ENCODE measurements at regions not wholly inside any gene's neighbourhood (a gene's known extent, or its start where the extent isn't known, plus 50 kb on each side); places are given as distances from the start of the nearest gene placed in this dataset.

DNA sequence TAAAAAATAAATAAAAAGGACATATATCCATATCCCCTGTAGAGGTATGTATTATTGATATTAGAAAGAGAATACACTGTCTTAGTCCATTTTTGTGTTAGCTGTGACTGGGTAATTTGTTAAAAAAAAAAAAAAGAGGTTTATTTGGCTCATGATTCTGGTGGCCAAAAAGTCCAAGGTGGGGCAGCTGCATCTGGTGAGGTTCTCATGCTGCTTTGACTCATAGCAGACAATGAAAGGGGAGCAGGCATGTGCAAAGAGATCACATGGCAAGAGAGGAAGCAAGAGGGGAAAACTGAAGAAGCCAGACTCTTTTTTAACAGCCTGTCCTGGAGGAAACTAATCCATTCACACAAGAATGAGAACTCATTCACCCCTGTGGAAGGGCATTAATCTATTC is 101.6 kb upstream of the MAP4K3 start:
- DNase-seq, result no peak

GRCh38 chr2:39540414-39540813 is 103.3 kb upstream of the MAP4K3 start:
- no peak for DNase-seq

DNA sequence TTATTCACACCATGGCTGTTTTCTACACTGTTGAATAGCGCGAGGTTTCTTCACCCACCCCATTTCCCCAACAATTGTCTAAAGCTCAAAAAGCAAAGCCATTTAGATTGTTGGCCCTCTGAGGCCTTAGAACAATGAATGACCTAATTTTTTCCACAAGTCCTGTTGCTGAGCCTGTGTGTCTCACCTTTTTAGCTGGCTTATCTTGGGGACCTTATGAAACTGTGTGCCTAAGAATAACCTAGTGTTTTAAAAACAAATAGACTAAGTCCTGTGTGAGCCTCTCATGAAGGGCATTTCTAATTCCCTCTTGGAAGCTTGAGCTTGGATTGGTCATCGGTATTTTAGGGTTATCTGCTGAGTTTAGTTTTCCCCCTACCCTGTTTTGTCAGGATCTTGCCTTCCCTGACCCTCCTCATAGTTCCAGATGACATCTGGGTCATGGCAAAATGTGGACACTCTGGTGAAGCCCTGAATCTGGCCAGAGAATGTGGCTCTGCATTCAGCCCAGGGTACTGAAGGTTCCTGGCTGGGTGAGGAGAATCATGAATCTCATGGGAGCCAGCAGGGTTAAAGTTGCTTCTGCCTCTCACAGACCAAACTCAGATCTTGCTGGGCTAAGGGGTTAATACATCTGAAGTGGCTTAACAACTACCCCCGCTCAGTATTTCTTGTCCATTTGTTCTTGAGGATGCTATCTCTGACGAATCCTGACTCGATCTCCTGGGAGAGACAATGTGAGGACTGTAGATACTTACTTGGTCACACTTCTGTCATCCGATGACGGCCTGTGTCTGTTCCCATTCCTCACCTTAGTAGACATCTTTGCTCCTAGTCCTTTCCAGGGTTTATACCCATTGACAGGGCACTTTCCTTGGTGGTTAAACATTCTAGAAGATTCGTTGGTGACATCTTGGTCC is 104.2 kb upstream of the MAP4K3 start:
- no peak for DNase-seq

DNA sequence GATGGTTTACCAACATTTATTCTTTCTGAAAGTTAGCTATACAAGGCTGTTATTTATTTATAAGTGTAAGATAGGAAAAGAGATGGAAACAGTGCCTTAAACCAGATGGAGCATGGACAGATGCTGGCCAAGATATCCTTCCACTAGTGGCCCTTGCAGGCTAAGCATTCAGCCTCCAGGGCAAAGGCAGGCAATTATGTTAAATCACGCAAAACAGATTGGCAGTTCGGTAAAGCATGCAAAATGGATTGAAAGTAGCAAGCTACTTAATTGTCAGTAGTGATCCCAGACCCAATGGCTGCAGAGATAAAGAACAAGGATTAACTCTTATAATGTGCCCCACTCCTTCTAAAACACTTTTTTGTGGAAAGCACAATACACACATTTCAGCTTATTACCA is 105.4 kb upstream of the MAP4K3 start:
- DNase-seq, result no peak

- DNase-seq, result no peak
These were observed 108.9 kb upstream of the MAP4K3 start for GRCh38 chr2:39545957-39546356.

- no peak for DNase-seq
These were observed 109.3 kb upstream of the MAP4K3 start for GRCh38 chr2:39546409-39546808.

DNA sequence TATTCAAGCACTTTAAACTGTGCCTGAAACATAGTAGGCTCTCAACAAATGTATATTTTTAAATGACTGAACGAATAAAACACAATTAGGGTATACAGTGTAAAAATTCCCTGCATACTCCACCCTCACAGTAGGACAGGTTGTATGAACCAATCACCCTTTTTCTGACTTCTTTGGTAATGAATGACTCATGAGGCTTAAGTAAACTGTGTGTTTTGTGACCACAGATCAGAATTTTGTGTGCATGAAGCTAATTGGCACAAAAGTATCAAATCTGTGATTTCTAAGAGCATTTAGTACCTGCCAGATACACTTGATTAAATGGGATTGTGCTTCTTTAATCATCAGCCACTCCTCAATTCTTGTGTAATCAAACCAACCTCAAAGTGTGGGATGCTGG is 109.9 kb upstream of the MAP4K3 start:
- DNase-seq, result no peak

DNA sequence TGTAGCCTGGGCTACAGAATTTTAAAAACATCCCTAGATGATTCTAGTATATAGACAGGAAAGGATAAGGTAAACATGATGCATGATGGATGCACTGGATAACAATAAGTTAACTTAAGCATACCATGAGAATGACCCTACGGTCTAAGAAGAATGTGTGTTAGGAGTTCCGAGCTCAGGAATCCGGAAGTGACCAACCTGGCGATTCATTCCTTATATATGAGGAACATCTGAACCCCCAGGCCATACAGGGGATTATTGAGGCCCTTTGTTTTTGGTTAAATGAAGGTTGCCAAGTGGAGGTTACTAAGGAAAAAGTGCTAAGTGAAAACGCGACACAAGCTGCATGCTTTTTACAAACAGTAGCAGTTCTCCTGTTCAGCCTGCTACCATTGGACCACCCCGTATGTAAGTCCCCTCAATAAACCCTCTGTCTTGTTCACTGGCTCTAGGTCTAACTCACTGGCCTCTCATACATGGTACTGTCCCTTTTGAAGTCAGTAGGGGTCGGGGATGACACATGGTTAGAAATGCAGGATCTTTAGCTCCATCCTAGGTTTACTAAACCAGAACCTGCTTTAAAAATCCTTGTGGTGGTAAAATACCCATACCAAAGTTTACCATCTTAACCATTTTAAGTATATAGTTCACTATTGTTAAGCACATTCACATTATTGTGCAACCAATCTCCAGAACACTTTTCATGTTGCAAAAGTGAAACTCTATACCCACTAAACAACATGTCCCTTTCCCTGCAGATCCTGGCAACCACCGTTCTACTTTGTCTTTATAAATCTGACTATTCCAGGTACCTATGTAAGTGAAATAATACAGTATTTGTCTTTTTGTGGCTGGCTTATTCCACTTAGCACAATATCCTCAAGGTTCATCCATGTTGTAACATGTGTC is 111.0 kb upstream of the MAP4K3 start:
- DNase-seq, result no peak

DNA sequence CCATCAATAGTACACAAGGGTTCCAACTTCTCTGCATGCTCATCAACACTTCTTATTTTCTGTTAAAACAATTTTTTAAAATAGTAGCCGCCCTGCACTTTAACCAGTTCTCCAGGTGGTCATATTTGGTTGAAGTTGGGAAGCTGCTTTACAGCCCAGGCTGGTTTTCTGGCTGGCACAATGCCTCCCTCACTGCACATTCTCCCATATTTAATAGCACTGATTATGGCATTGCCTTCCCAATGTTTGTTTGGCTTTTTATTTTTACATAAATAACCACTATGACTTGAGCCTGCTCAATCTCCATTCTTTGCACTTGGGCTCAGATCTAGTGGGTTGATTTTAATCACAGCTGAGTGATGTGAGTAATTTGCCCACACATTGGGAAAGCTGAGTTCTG is 111.9 kb upstream of the MAP4K3 start:
- DNase-seq, result no peak

DNA sequence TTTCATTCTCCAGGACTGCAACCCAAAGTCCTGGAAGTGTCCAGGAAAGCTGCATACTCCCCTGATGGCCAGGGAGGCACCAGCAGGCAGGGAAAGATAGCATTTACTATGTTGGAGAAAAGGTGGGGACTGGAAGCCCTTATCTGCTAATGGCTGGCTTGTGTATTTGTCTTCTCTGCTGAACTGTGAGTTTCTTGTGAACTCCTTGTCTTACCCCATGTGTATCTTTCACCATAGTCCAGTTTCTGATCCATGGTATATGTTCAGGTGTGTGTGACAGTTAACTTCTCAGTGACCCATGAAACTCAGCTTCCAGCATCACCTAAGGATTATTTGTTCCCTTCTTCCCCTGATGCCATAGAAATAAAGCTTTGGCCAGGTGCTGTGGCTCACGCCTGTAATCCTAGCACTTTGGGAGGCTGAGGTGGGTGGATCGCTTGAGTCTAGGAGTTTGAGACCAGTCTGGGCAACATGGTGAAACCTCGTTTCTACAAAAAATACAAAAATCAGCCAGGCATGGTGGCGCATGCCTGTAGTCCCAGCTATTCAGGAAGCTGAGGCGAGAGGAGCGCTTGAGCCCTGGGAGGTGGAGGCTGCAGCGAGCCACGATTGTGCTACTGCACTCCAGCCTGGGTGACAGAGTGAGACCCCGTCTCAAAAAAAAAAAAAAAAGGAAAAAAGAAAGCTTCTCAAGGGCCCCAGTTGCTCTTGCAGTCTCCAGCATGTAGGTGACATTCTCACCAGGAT is 112.8 kb upstream of the MAP4K3 start:
- DNase-seq, result peak; percentile 16

GRCh38 chr2:39550701-39551285 is 113.7 kb upstream of the MAP4K3 start:
- DNase-seq, result peak; percentile 56

- no peak for DNase-seq
These were observed 106.8 kb upstream of the TMEM178A start for GRCh38 chr2:39558906-39559305.

GRCh38 chr2:39563572-39563971 is 102.1 kb upstream of the TMEM178A start:
- DNase-seq, result no peak

GRCh38 chr2:39567507-39567906 is 98.2 kb upstream of the TMEM178A start:
- DNase-seq, result no peak

GRCh38 chr2:39568116-39568515 is 97.6 kb upstream of the TMEM178A start:
- DNase-seq, result no peak

DNA sequence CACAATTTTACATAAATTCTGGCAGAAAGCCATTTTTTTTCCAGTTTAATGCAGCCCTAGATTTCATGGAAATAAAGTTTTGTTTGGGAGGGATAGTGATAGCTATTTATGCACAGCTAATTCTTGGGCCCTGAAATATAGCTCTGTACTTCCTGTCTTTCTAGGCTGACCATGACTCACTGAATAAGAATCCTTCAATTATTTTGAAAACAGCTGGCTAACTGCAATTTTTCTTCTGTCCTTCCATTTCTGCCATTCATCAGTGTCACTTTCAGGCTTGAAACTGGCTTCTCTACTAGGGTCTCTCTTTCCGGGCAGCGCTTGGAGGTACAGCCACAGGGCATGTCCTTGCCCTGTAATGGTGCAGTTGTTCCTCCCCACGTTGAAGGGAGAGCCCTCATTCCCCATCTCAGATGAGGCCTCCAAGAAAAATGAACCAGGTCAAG is 97.1 kb upstream of the TMEM178A start:
- DNase-seq, result no peak

- no peak for DNase-seq
These were observed 95.6 kb upstream of the TMEM178A start for GRCh38 chr2:39570130-39570555.

DNA sequence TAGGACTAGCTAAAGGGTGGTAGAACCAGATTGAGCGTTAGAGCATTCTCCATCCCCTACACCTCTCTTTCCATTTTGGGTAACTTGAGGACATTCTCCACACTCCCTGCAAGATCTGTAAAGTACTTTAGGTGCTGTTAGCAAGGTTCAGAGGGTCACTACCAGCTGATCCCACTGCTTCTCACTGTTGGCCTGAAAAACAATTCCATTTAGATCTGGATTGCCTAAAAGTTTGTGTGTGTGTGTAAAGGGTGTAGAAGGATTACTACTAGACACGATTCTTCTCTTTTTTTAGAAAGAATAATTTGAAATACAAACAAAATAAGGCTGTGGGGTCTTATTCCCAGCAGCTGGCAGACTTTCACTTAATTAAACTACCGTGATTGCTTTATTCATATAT is 95.1 kb upstream of the TMEM178A start:
- no peak for DNase-seq

- DNase-seq, result no peak
These were observed 94.5 kb upstream of the TMEM178A start for GRCh38 chr2:39571111-39571731.

- no peak for DNase-seq
These were observed 92.4 kb upstream of the TMEM178A start for GRCh38 chr2:39573276-39573675.

DNA sequence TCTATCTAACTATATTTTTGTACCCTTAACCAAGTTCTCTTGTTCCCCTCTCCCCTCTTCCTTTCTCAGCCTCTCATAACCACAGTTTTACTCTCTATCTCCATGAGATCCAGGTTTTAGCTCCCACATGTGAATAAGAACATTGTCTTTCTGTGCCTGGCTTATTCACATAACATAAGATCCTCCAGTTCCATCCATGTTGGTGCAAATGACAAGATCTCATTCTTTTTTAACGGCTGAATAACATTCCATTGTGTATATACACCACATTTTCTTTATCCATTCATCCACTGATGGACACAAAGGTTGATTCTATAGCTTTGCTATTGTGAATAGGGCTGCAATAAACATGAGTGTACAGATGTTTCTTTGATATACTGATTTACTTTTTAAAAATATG is 83.9 kb upstream of the TMEM178A start:
- DNase-seq, result no peak

DNA sequence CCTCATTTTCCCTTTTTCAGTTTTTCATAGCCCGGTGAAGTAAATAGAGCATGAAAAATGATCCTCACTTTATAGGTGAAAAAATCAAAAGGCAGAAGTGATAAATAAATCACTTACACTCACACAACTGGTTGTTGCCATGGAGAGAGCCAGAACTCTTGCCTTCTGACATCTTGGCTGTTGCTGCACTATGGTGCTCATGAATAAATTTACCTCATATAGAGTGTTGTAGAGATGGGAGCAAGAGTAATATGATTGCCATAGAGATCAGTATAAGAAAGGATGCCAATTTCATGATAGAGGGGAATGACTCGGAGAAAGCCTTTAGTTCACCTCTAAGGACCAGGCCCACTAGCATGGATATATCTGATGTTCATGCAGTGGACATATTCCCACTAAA is 82.5 kb upstream of the TMEM178A start:
- no peak for DNase-seq

All from hematopoietic multipotent progenitor cell treated with erythropoietin and hydrocortisone succinate and interleukin-3 and kit ligand, for 6 days (in vitro differentiated cells).